IMR-90 (cell line): ENCODE measurements at regions not wholly inside any gene's neighbourhood (a gene's known extent, or its start where the extent isn't known, plus 50 kb on each side); places are given as distances from the start of the nearest gene placed in this dataset.

Source experiments
- ATAC-seq: fragments of 200-7000 bp; cut with Tn5 transposase; 2 replicates; pipeline ENCODE4 v1.9.1; 2020; ENCODE audit warnings: low read depth, mild to moderate bottlenecking, moderate library complexity
- BruUV-seq: library from RNA; stranded (reverse); fragments of 400-500 nt; replicated peaks from 2 replicates; lab custom pipeline; 2021; lab: Mats Ljungman, UMichigan
- CTCF ChIA-PET: fragments of 300-600 bp; formaldehyde crosslinking; extraction: SDS; loops from one replicate; lab custom pipeline; 2021; ENCODE audit warnings: antibody characterized with exemption; lab: Yijun Ruan, JAX
- POLR2A ChIA-PET: fragments of 300-600 bp; sonication (Branson Sonifier 250); formaldehyde crosslinking; loops from one replicate; lab custom pipeline; 2022; ENCODE audit warnings: antibody characterized with exemption; ENCODE audit not compliant: unreplicated experiment; lab: Charles Lee
- DNase-seq: peaks from one replicate; pipeline ENCODE4 v3.0.0; 2013
- H2AFZ ChIP-seq: replicated peaks from 2 replicates; pipeline ENCODE3; 2013; ENCODE audit warnings: low read length, mild to moderate bottlenecking; ENCODE audit not compliant: poor library complexity
- H2AK5ac ChIP-seq: 2 replicates; pipeline ENCODE4 v1.6.1; 2013; ENCODE audit warnings: low read depth, low read length, inconsistent platforms
- H2AK9ac ChIP-seq: replicated peaks from 2 replicates; pipeline ENCODE3; 2013; ENCODE audit warnings: mild to moderate bottlenecking, low read depth, low read length, moderate library complexity; ENCODE audit not compliant: poor library complexity
- H2BK120ac ChIP-seq: 2 replicates; pipeline ENCODE4 v1.6.1; 2013; ENCODE audit warnings: low read depth, low read length, inconsistent platforms
- H2BK15ac ChIP-seq: 3 replicates; pipeline ENCODE4 v1.6.1; 2013; ENCODE audit warnings: low read depth, low read length, inconsistent platforms
- H2BK20ac ChIP-seq: 2 replicates; pipeline ENCODE4 v1.6.1; 2013; ENCODE audit warnings: low read depth, mild to moderate bottlenecking, inconsistent platforms, low read length, moderate library complexity
- H2BK5ac ChIP-seq: 2 replicates; pipeline ENCODE4 v1.6.1; 2013; ENCODE audit warnings: mild to moderate bottlenecking, low read depth, low read length, inconsistent platforms; ENCODE audit not compliant: poor library complexity, severe bottlenecking
- H3K14ac ChIP-seq: replicated peaks from 2 replicates; pipeline ENCODE4 v1.6.1; 2013; ENCODE audit warnings: low read depth, low read length, inconsistent platforms
- H3K18ac ChIP-seq: 2 replicates; pipeline ENCODE4 v1.6.1; 2013; ENCODE audit warnings: low read depth, low read length, control low read depth
- H3K23ac ChIP-seq: 2 replicates; pipeline ENCODE4 v1.6.1; 2013; ENCODE audit warnings: low read depth, low read length, inconsistent platforms
- H3K27ac ChIP-seq: 2 replicates; pipeline ENCODE4 v1.5.1; 2013; ENCODE audit warnings: mild to moderate bottlenecking, control low read depth, low read length; ENCODE audit not compliant: insufficient read depth
- H3K27me3 ChIP-seq: 2 replicates; pipeline ENCODE4 v1.6.1; 2013; ENCODE audit warnings: low read length; ENCODE audit not compliant: control insufficient read depth, insufficient read depth
- H3K36me3 ChIP-seq: 2 replicates; pipeline ENCODE4 v1.6.1; 2013; ENCODE audit warnings: low read length, mixed read lengths; ENCODE audit not compliant: control insufficient read depth, insufficient read depth
- H3K4ac ChIP-seq: 2 replicates; pipeline ENCODE4 v1.6.1; 2013; ENCODE audit warnings: low read depth, low read length, inconsistent platforms
- H3K4me1 ChIP-seq: 2 replicates; pipeline ENCODE4 v1.6.1; 2013; ENCODE audit warnings: low read length, mixed read lengths; ENCODE audit not compliant: control insufficient read depth, insufficient read depth
- H3K4me2 ChIP-seq: 2 replicates; pipeline ENCODE4 v1.6.1; 2013; ENCODE audit warnings: low read depth, mild to moderate bottlenecking, control low read depth, low read length, moderate library complexity
- H3K4me3 ChIP-seq: 2 replicates; pipeline ENCODE4 v1.5.1; 2013; ENCODE audit warnings: low read depth, mild to moderate bottlenecking, control low read depth, low read length, moderate library complexity; ENCODE audit not compliant: insufficient read depth
- H3K56ac ChIP-seq: 2 replicates; pipeline ENCODE4 v1.6.1; 2013; ENCODE audit warnings: low read length, inconsistent platforms; ENCODE audit not compliant: insufficient read depth; ENCODE audit errors: extremely low read depth
- H3K79me1 ChIP-seq, 2 experiments: 2 replicates each; pipeline ENCODE4 v1.6.1; 2013; ENCODE audit warnings: low read length in 2 of 2, inconsistent platforms in 1 of 2, low read depth in 1 of 2
- H3K9ac ChIP-seq: 2 replicates; pipeline ENCODE4 v1.6.1; 2013; ENCODE audit warnings: low read depth, low read length, control low read depth
- H3K9me1 ChIP-seq: 2 replicates; pipeline ENCODE4 v1.6.1; 2013; ENCODE audit warnings: low read length, inconsistent platforms; ENCODE audit not compliant: insufficient read depth
- H3K9me3 ChIP-seq: 2 replicates; pipeline ENCODE4 v1.6.1; 2013; ENCODE audit warnings: low read length; ENCODE audit not compliant: control insufficient read depth, insufficient read depth
- H4K20me1 ChIP-seq: 2 replicates; pipeline ENCODE4 v1.6.1; 2013; ENCODE audit warnings: low read length, inconsistent platforms; ENCODE audit not compliant: insufficient read depth
- H4K5ac ChIP-seq: 2 replicates; pipeline ENCODE4 v1.6.1; 2013; ENCODE audit warnings: mild to moderate bottlenecking, low read depth, low read length, control low read depth
- H4K8ac ChIP-seq, 2 experiments: 2 replicates each; pipeline ENCODE4 v1.6.1; 2013; ENCODE audit warnings: low read depth in 2 of 2, low read length in 2 of 2, control low read depth in 1 of 2, inconsistent platforms in 1 of 2
- H4K91ac ChIP-seq: 2 replicates; pipeline ENCODE4 v1.6.1; 2013; ENCODE audit warnings: low read depth, low read length, inconsistent platforms; ENCODE audit not compliant: insufficient read depth
- ELK1 ChIP-seq: fragments of 150-350 bp; IDR thresholded peaks from 2 replicates; pipeline ENCODE4 v1.6.1; 2016; ENCODE audit warnings: low read depth, mild to moderate bottlenecking, low read length, moderate library complexity, borderline replicate concordance
- POLR2A ChIP-seq: IDR thresholded peaks from 2 replicates; pipeline ENCODE4 v1.6.1; 2012; ENCODE audit warnings: mild to moderate bottlenecking, low read depth, low read length
- WGBS, 2 experiments: methylation state at CpG; one replicate each; pipeline versions ENCODE4 v1.1.5 to v1.1.7; 2013; ENCODE audit warnings: missing lambda C conversion rate in 2 of 2; ENCODE audit not compliant: insufficient read length in 1 of 2; ENCODE audit errors: extremely low coverage in 2 of 2; 5-methylcytosine and 5-hydroxymethylcytosine counted together
- dilution Hi-C: fragments of 300-500 bp; cut with HindIII; formaldehyde crosslinking; loops from one replicate; pipeline ENCODE4 v1.14.3; 2018; ENCODE audit warnings: low sequenced_read_pairs; ENCODE audit not compliant: unreplicated experiment
- in situ Hi-C: fragments of 300-500 bp; cut with MboI; formaldehyde crosslinking; loops from 3 replicates; pipeline ENCODE4 v1.14.3; 2019; ENCODE audit warnings: low sequenced_read_pairs, inconsistent platforms, mixed read lengths
- intact Hi-C: fragments of 100-400 bp; cut with micrococcal nuclease; formaldehyde crosslinking; loops from 2 replicates; pipeline ENCODE4 v1.10.0; 2022

GRCh38 chr5:117877731-117878130, 1110.6 kb downstream of the DTWD2 start:
- no peak for DNase-seq
- Histone ChIP-seq H3K9me3 (no peaks in the 10 kb centered on the region), H3K56ac (no peak overlapping the region), H3K4me2 (no peak overlapping the region), H3K36me3 (no peaks in the 10 kb centered on the region), H2BK120ac (no peak overlapping the region), H3K9ac (no peak overlapping the region), H4K91ac (no peak overlapping the region), H3K18ac (no peak overlapping the region), H3K9me1 (no peaks in the 10 kb centered on the region), H2AK5ac (no peak overlapping the region), H4K20me1 (no peaks in the 10 kb centered on the region), H3K4me3 (no peak overlapping the region), H3K14ac (no peak overlapping the region), H3K27ac (no peak overlapping the region), H3K79me1 (no peaks in the 10 kb centered on the region), H2AFZ (no peak overlapping the region), H4K8ac (no peak overlapping the region), H3K23ac (no peak overlapping the region), H4K5ac (no peak overlapping the region), H2BK20ac (no peak overlapping the region), H3K27me3 (no peaks in the 10 kb centered on the region), H2BK5ac (no peak overlapping the region), H2BK15ac (no peak overlapping the region), H3K4ac (no peak overlapping the region), H3K4me1 (no peaks in the 10 kb centered on the region), H2AK9ac (no peak overlapping the region)
- ChIA-PET CTCF (interaction anchor here (1.4 kb wide), 1 partner anchor 9 kb away, joined by 3 read pairs; no protein-coding TSS in a partner anchor), POLR2A (no interaction called here)
- intact Hi-C loops (no loop called here), dilution Hi-C loops (no loop called here), in situ Hi-C loops (no loop called here)
- ATAC-seq: no peak
- TF ChIP-seq POLR2A (no peak), ELK1 (no peak)
- BruUV-seq: no TSS peak
- WGBS, 2 experiments: no CpG with 5 or more reads among the region's 2 CpGs
